ENCODE measurements at regions not wholly inside any gene's neighbourhood (a gene's known extent, or its start where the extent isn't known, plus 50 kb on each side); places are given as distances from the start of the nearest gene placed in this dataset.

DNA sequence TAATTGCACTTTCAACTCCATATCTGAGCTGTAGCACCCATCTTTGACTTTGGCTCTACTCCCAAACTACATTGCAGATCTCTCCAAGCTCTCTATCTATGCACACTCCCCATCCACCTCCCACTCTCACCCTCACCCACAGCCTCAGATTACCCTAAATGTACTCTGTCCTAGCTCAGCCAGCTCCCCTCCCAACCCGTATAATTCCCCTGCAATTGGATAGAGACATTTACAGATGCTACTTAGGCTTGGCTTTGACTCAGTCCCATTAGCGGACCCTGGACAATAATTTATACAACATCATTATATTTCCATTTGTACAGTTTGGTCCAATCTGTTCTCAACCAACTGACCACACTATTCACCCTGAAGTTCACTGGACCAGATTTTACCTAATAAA is 338.9 kb upstream of the ANO3 start:
- no peaks in the 10 kb centered on the region for H3K36me3 Mint-ChIP-seq (ENCODE audit: low read depth)
- H3K9me3 Mint-ChIP-seq: no peaks in the 10 kb centered on the region
- no peaks in the 10 kb centered on the region for H3K4me1 Mint-ChIP-seq (ENCODE audit: low read depth)
- H3K27me3 Mint-ChIP-seq: no peaks in the 10 kb centered on the region
- no peak overlapping the region for H3K4me3 Mint-ChIP-seq
- no peak overlapping the region for H3K27ac Mint-ChIP-seq
- intact Hi-C loops (cut with micrococcal nuclease): no loop called here

DNA sequence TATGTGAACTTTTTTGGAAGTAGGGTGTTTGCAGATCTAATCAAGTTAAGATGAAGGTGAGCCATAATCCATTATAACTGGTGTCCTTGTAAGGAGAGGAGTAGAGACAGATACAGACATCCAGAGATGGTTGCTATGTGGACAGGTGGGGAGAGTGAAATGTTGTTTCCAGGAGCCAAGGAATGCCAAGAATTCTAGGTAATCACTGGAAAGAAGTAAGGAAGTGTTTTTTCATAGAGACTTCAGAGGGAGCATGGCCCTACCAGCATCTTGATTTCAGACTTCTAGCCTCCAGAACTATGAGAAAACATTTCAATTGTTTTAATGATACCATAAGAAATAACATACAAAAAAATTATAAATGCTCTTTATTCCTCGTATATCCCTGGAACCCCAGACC is 320.5 kb upstream of the ANO3 start:
- Mint-ChIP-seq H3K9me3 (no peaks in the 10 kb centered on the region), H3K4me1 (ENCODE audit: low read depth) (no peaks in the 10 kb centered on the region), H3K27me3 (no peaks in the 10 kb centered on the region), H3K36me3 (ENCODE audit: low read depth) (no peaks in the 10 kb centered on the region), H3K27ac (no peak overlapping the region), H3K4me3 (no peak overlapping the region)
- intact Hi-C loops (cut with micrococcal nuclease): no loop called here

DNA sequence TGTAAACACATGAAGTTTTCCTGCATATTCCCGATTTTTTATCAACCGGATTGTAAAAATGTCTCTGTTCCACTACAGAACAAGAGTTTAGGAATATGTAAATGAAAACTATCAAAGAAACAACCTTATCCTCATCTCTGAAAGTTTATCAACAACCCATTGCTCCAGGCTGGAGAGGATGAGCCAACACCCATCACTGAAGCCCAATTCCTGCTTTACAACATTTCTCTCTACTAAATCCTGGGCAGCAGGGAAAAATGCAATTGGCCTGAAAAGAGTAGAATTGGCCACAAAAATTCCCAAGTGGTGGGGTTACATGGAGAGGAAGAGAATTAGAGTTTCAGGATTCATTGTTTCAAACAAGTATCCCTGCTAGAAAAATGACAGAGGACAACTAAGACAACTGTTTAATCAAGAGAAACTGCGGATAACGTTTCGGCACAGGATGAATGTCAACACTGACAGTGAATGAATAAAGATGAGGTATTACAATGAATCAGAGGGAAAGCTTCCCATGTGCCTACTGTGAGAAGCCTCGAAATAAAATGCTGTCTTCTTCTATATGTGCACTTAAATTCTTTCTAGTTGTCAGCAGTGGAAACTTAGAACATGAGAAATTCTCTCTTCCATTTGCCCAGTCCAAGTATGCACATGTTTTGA is 317.3 kb upstream of the ANO3 start:
- Mint-ChIP-seq H3K27me3 (no peaks in the 10 kb centered on the region), H3K4me3 (no peak overlapping the region), H3K36me3 (ENCODE audit: low read depth) (no peaks in the 10 kb centered on the region), H3K27ac (no peak overlapping the region), H3K9me3 (no peaks in the 10 kb centered on the region), H3K4me1 (ENCODE audit: low read depth) (no peaks in the 10 kb centered on the region)
- intact Hi-C loops (cut with micrococcal nuclease): no loop called here

DNA sequence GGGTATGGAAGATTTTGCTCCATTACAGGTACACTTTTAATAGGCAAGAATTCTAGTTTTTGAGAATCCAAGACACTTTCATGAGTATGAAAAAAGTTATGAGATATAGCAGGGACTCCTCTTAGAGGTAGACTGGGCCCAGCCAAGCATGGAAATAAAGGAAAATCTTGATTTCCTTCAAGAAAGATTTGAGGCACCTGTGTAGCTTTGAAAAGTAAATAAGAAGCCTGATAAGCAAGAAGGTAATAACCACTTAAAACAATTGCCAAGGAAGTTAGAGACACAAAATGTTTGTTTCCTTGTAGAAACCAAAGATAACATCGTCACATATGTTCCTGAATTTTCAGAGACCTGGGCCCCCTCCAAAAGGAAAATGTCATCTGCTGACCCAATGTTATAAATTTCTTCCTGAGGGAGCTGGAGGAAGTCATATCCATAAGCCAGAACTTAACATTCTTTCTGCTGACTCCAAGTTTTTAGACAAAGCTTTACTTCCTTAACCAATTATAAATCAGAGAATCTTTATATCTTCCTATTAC is 314.5 kb upstream of the ANO3 start:
- no peaks in the 10 kb centered on the region for H3K27me3 Mint-ChIP-seq

DNA sequence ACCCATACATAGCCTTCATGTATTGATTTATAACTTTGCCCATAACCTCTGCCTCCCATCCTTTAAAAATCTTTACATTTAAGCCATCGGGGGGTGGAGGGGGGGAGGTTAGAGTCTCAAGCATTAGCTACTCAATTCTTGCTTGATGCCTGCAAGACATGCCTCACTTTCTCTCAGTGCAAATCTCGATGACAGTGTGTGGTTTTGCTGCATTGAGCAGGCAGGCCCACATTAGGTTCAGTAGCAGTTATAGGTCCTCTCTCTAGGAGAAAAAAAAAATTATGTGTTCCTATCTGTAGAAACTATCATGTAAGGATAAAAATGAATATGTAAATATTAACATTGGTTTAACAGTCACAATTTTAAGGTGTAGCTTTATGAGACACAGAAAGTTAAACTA is 314.0 kb upstream of the ANO3 start:
- Mint-ChIP-seq H3K27me3 (no peaks in the 10 kb centered on the region), H3K4me1 (ENCODE audit: low read depth) (no peaks in the 10 kb centered on the region), H3K36me3 (ENCODE audit: low read depth) (no peaks in the 10 kb centered on the region), H3K4me3 (no peak overlapping the region), H3K27ac (no peak overlapping the region), H3K9me3 (no peaks in the 10 kb centered on the region)
- intact Hi-C loops (cut with micrococcal nuclease): no loop called here

More for the DNA sequence above, 314.5 kb upstream of the ANO3 start:
- Mint-ChIP-seq H3K4me1 (ENCODE audit: low read depth) (no peaks in the 10 kb centered on the region), H3K4me3 (no peak overlapping the region), H3K36me3 (ENCODE audit: low read depth) (no peaks in the 10 kb centered on the region), H3K9me3 (no peaks in the 10 kb centered on the region), H3K27ac (no peak overlapping the region)
- intact Hi-C loops (cut with micrococcal nuclease): no loop called here

DNA sequence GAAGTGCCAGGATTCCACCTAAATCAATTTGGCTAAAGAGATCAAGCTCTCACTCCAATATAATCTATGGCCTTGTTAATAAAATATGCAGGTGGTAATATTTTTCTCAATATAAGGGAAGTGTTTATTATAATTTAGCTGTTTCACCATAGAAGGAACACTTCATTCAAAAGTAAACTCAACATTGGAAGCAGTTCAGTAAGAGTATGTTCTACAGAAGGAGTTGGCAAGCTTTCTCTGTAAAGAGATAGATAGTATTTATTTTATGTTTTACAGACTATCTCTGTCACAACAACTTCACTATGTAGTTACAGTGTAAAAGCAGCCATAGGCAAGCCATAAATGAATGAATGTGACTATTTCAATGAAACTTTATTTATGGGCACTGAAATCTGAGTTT is 313.6 kb upstream of the ANO3 start:
- H3K36me3 Mint-ChIP-seq (ENCODE audit: low read depth): no peaks in the 10 kb centered on the region
- intact Hi-C loops (cut with micrococcal nuclease): no loop called here
- H3K27ac Mint-ChIP-seq: no peak overlapping the region
- H3K27me3 Mint-ChIP-seq: no peaks in the 10 kb centered on the region
- H3K4me1 Mint-ChIP-seq (ENCODE audit: low read depth): no peaks in the 10 kb centered on the region
- no peaks in the 10 kb centered on the region for H3K9me3 Mint-ChIP-seq
- H3K4me3 Mint-ChIP-seq: no peak overlapping the region

DNA sequence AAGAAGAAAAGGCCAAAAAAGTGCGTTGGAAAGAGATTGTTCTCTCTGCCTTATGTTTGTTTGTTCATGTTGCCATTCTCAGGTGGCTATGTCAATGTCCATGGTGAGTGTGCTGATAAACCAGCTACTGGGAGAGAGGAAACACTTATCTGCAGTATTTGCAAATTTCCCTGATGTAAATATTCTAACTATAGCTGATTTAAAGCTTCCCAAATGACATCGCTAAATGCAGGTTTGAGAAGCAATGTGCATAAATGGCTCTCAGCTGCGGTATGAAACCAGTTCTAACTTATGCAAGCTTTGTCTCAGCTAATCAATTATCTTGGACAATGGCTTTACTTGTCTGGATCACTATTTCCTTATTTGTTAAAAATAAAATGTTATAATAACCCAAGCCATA is 312.5 kb upstream of the ANO3 start:
- Mint-ChIP-seq H3K36me3 (ENCODE audit: low read depth) (no peaks in the 10 kb centered on the region), H3K9me3 (no peaks in the 10 kb centered on the region), H3K27me3 (no peaks in the 10 kb centered on the region), H3K4me1 (ENCODE audit: low read depth) (no peaks in the 10 kb centered on the region), H3K4me3 (no peak overlapping the region), H3K27ac (no peak overlapping the region)
- intact Hi-C loops (cut with micrococcal nuclease): no loop called here

DNA sequence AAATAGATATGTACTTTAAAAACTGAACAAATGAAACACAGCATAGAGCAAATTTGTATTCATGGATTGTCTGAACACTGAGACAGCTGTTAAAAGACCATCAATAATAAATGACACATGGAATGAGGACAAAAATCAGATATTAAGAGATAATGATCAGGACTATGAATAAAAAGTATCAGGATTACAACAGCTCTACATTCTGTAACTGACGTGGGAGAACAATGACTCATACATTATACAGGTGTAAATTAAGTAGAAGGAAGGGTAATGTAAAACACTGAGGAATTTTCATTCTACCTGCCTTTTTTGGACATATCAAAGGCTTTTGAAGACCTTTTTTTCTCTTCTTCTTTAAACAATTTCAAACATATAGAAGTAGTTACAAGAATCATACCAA is 310.9 kb upstream of the ANO3 start:
- Mint-ChIP-seq H3K9me3 (no peaks in the 10 kb centered on the region), H3K36me3 (ENCODE audit: low read depth) (no peaks in the 10 kb centered on the region), H3K4me3 (no peak overlapping the region), H3K4me1 (ENCODE audit: low read depth) (no peaks in the 10 kb centered on the region), H3K27ac (no peak overlapping the region), H3K27me3 (no peaks in the 10 kb centered on the region)
- intact Hi-C loops (cut with micrococcal nuclease): no loop called here

DNA sequence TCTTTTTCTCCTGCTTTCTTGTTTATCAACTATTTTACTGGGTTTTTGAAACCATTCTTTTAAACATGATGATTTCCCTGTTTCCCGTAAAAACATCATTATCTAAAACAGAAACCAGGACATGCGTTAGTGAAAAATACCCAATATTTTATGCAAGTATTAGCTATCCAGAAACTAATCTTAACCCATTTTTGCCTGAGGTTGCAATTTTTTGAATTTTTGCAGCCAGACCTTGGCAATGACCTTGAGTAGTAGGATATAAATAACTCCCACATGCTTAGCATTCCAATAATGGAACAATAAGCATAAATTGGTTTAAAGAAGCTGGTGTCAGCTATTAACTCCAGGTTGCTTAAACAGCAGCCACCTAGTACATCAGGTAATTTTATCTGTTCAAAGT is 308.9 kb upstream of the ANO3 start:
- no peak overlapping the region for H3K4me3 Mint-ChIP-seq
- no peak overlapping the region for H3K27ac Mint-ChIP-seq
- no peaks in the 10 kb centered on the region for H3K27me3 Mint-ChIP-seq
- no peaks in the 10 kb centered on the region for H3K9me3 Mint-ChIP-seq
- H3K4me1 Mint-ChIP-seq (ENCODE audit: low read depth): no peaks in the 10 kb centered on the region
- no peaks in the 10 kb centered on the region for H3K36me3 Mint-ChIP-seq (ENCODE audit: low read depth)
- intact Hi-C loops (cut with micrococcal nuclease): no loop called here

DNA sequence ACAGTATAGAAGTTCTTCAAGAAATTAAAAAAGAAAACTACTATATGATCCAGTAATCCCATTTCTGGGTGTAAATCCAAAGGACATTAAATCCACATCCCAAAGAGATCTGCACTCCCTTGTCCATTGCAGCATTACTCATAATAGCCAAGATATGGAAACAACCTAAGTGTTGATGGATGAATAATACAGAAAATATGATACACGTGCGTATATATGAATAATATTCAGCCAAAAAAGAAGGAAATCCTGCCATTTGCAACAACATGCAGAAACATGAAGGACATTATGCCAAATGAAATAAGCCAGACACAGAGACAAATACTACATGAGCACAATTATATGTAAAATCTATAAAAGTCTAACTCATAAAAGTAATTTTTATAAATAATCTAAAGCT is 306.3 kb upstream of the ANO3 start:
- Mint-ChIP-seq H3K36me3 (ENCODE audit: low read depth) (no peaks in the 10 kb centered on the region), H3K27me3 (no peaks in the 10 kb centered on the region), H3K4me3 (no peak overlapping the region), H3K9me3 (no peaks in the 10 kb centered on the region), H3K4me1 (ENCODE audit: low read depth) (no peaks in the 10 kb centered on the region), H3K27ac (no peak overlapping the region)
- intact Hi-C loops (cut with micrococcal nuclease): no loop called here

DNA sequence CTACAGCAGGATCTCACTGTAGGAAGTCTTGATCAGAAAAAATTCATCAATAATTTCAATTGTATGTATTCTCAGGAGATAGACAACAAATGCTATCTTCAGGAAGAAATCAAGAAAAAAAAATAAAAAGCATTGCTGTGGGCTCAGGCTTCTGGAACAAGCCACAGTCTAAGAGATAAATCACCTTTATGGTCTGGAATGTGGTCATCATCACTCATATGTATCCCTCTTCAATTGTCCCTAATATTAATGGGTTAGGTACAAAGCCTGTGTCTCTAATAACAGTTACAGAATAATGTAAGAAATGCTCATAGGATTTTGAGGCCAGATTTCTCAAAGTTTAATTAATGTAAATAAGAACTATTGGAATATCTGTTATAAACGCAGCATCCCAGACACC is 305.9 kb upstream of the ANO3 start:
- no peaks in the 10 kb centered on the region for H3K36me3 Mint-ChIP-seq (ENCODE audit: low read depth)
- H3K4me1 Mint-ChIP-seq (ENCODE audit: low read depth): no peaks in the 10 kb centered on the region
- no peaks in the 10 kb centered on the region for H3K27me3 Mint-ChIP-seq
- no peak overlapping the region for H3K27ac Mint-ChIP-seq
- intact Hi-C loops (cut with micrococcal nuclease): no loop called here
- H3K4me3 Mint-ChIP-seq: no peak overlapping the region
- H3K9me3 Mint-ChIP-seq: no peaks in the 10 kb centered on the region

DNA sequence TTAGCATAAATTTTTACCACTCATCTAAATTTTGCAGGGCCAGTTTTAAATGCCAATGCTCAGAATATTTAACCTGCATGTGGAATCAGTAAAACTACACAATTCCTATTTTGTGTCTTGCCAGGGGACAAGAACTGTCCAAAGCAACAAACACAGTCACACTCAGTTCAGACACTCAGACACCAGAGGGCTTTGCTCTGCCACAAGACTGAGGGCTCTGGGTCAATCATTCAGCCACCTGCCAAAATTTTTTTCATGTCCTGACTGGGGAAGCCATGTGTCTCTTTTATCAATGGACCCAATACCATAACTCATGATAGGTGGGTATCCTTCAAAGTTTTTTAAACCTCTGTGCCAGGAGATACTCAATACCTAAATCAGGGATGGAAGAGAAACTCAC is 304.0 kb upstream of the ANO3 start:
- intact Hi-C loops (cut with micrococcal nuclease): no loop called here
- H3K27me3 Mint-ChIP-seq: no peaks in the 10 kb centered on the region
- no peaks in the 10 kb centered on the region for H3K9me3 Mint-ChIP-seq
- H3K27ac Mint-ChIP-seq: no peak overlapping the region
- H3K4me1 Mint-ChIP-seq (ENCODE audit: low read depth): no peaks in the 10 kb centered on the region
- no peaks in the 10 kb centered on the region for H3K36me3 Mint-ChIP-seq (ENCODE audit: low read depth)
- no peak overlapping the region for H3K4me3 Mint-ChIP-seq

DNA sequence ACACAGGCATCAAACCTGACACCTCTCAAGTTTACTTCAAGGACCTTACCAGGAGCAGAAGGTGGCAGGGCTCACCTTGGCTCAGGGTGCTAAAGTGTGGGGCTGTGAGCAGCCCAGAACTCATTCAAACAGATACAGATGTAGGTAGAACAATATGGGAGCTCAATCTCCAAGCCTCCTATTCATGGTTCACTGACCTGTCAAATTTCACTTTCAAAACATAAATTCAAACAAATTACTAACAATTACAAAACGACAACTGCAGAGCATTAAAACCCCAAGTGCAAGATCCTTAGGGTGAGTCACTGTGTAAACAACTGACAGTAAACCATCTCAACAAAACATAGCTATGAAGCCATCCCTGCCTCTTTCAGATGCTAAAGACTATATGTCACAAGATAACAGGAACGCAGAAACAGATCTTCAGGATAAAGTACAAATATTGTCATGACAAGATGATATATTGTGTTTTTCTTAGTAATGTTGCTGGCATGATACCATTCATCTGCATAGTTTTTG is 303.5 kb upstream of the ANO3 start:
- Mint-ChIP-seq H3K9me3 (no peaks in the 10 kb centered on the region), H3K36me3 (ENCODE audit: low read depth) (no peaks in the 10 kb centered on the region), H3K4me1 (ENCODE audit: low read depth) (no peaks in the 10 kb centered on the region), H3K27ac (no peak overlapping the region), H3K4me3 (no peak overlapping the region), H3K27me3 (no peaks in the 10 kb centered on the region)
- intact Hi-C loops (cut with micrococcal nuclease): no loop called here

DNA sequence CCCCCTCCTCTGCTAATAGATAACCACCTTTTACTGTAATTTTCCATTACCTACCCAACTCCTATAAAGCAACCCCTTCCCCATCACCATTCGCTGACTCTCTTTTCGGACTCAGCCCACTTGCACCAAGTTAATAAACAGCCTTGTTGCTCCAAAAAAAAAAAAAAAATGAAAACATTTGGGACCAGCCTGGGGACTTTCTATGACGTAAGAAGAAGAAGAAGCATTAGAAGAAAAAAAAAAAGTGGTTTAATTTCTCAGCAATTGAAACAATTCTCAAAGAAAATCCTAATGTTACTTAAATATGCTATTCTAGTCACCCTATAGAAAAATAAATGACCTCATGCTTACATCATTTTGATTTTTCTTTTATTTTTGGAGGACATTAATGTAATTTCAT is 301.5 kb upstream of the ANO3 start:
- intact Hi-C loops (cut with micrococcal nuclease): no loop called here
- no peak overlapping the region for H3K4me3 Mint-ChIP-seq
- no peak overlapping the region for H3K27ac Mint-ChIP-seq
- H3K9me3 Mint-ChIP-seq: no peaks in the 10 kb centered on the region
- no peaks in the 10 kb centered on the region for H3K36me3 Mint-ChIP-seq (ENCODE audit: low read depth)
- H3K27me3 Mint-ChIP-seq: no peaks in the 10 kb centered on the region
- H3K4me1 Mint-ChIP-seq (ENCODE audit: low read depth): no peaks in the 10 kb centered on the region

DNA sequence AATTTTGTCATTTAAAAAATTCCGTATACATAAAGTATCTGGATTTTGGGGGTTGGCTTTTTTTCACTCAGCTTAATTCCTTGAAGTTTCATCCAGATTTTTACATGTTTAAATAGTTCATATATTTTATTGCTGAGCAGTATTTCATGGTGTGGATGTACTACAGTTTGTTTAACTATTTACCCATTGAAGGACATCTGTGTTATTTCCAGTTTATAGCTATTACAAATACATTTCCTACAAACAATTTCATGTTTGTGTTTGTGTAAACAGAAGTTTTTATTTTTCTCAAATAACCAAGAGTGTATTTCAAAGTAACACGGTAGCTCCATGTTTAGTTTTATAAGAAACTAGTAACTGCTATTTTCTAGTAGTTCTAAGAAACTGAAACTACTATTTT is 299.7 kb upstream of the ANO3 start:
- Mint-ChIP-seq H3K9me3 (no peaks in the 10 kb centered on the region), H3K36me3 (ENCODE audit: low read depth) (no peaks in the 10 kb centered on the region), H3K27me3 (no peaks in the 10 kb centered on the region), H3K27ac (no peak overlapping the region), H3K4me1 (ENCODE audit: low read depth) (no peaks in the 10 kb centered on the region), H3K4me3 (no peak overlapping the region)
- intact Hi-C loops (cut with micrococcal nuclease): no loop called here
